ENCODE measurements at regions not wholly inside any gene's neighbourhood (a gene's known extent, or its start where the extent isn't known, plus 50 kb on each side); places are given as distances from the start of the nearest gene placed in this dataset.

- 34 to 62% (median 35%) methylated on average over 5 of the region's 5 CpGs for WGBS, 3 donors
- Histone ChIP-seq H3K4me1 (ENCODE audit: insufficient read depth) (no peaks in the 10 kb centered on the region), H3K36me3 (no peaks in the 10 kb centered on the region), H3K4me3 (no peak overlapping the region), H3K27me3 (no peaks in the 10 kb centered on the region), H3K27ac (no peak overlapping the region), H3K9me3 (no peaks in the 10 kb centered on the region)
- TF ChIP-seq POLR2A (IDR thresholded peaks at IDR 0.05) (no peak), EP300 (IDR thresholded peaks at IDR 0.05) (no peak)
- TF ChIP-seq, protein P1, sequence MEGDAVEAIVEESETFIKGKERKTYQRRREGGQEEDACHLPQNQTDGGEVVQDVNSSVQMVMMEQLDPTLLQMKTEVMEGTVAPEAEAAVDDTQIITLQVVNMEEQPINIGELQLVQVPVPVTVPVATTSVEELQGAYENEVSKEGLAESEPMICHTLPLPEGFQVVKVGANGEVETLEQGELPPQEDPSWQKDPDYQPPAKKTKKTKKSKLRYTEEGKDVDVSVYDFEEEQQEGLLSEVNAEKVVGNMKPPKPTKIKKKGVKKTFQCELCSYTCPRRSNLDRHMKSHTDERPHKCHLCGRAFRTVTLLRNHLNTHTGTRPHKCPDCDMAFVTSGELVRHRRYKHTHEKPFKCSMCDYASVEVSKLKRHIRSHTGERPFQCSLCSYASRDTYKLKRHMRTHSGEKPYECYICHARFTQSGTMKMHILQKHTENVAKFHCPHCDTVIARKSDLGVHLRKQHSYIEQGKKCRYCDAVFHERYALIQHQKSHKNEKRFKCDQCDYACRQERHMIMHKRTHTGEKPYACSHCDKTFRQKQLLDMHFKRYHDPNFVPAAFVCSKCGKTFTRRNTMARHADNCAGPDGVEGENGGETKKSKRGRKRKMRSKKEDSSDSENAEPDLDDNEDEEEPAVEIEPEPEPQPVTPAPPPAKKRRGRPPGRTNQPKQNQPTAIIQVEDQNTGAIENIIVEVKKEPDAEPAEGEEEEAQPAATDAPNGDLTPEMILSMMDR (IDR thresholded peaks at IDR 0.05), result no peak
- DNase-seq, result no peak
- intact Hi-C loops (cut with DNase I), result no loop called here
Observed at GRCh38 chr11:129265125-129265788, 73.1 kb upstream of the ARHGAP32 start.

DNA sequence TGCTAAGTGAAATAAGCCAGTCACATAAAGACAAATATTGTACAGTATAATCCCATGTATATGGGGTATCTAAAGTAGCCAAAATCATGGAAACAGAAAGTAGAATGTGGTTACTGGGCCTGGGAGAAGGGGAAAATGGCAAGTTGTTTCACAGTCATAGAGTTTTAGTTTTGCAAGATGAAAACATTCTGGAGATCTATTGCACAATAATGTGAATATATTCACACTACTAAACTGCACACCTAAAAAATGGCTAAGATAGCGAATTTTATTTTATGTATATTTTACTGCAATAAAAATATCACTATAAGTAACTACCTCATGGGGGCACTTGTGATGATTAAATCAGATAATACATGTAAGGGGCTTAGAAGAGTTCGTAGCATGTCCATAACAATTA is 72.0 kb upstream of the ARHGAP32 start:
- no peak overlapping the region for H3K27ac ChIP-seq
- TF ChIP-seq, protein P1 (IDR thresholded peaks at IDR 0.05), result no peak
- no peak for TF ChIP-seq POLR2A (IDR thresholded peaks at IDR 0.05)
- TF ChIP-seq EP300 (IDR thresholded peaks at IDR 0.05), result no peak
- intact Hi-C loops (cut with DNase I), result no loop called here
- no peaks in the 10 kb centered on the region for H3K36me3 ChIP-seq
- no peak overlapping the region for H3K4me3 ChIP-seq
- no peaks in the 10 kb centered on the region for H3K27me3 ChIP-seq
- no peak for DNase-seq
- H3K4me1 ChIP-seq (ENCODE audit: insufficient read depth), result no peaks in the 10 kb centered on the region
- WGBS, 3 donors, result 98 to 100% (median 99%) methylated on average over 2 of the region's 2 CpGs
- H3K9me3 ChIP-seq, result no peaks in the 10 kb centered on the region

DNA sequence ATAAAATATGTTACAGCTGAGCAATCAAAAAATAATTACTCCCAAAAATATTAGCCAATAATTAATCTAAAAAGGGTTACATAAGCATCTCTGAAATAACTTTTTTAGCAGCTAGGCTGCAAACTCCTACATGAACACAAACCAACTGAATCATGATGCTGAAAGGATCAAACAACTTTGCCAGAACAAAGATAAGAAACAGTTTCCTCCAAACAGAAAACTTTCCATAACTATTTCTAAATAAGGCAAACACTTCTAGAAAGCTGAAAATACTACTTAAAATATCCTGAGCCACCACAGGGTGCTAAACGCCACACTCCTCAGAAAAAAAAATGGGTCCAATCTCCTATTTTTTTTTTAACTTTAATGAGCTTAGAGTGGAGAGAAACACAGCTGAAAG is 68.6 kb upstream of the ARHGAP32 start:
- 3 to 15% (median 8%) methylated on average over 1 of the region's 1 CpG for WGBS, 3 donors
- Histone ChIP-seq H3K27me3 (no peaks in the 10 kb centered on the region), H3K4me3 (no peak overlapping the region), H3K4me1 (ENCODE audit: insufficient read depth) (no peaks in the 10 kb centered on the region), H3K27ac (no peak overlapping the region), H3K9me3 (no peaks in the 10 kb centered on the region), H3K36me3 (no peaks in the 10 kb centered on the region)
- no peak for DNase-seq
- no peak for TF ChIP-seq POLR2A (IDR thresholded peaks at IDR 0.05)
- TF ChIP-seq, protein P1 (IDR thresholded peaks at IDR 0.05), result no peak
- no peak for TF ChIP-seq EP300 (IDR thresholded peaks at IDR 0.05)
- intact Hi-C loops (cut with DNase I), result no loop called here

DNA sequence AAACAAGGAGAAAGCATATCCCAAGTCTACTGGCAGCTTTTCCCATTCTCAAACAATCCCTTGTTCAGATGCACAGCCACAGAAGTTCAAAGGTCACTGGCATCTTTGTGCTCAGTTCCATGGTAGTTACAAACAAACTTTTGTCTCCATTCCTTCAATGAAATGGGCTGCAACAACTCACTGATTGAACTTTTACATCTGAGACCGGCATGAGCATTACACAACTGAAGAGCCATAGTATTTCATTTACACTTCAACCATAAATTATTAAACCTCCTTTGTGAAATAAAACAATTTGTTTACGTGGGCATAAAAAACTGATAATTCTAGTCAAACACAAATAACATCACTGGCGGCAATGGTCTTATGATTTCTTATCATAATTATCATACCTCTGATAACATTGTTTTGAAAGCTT is 67.8 kb upstream of the ARHGAP32 start:
- intact Hi-C loops (cut with DNase I), result no loop called here
- no peak overlapping the region for H3K27ac ChIP-seq
- H3K4me1 ChIP-seq (ENCODE audit: insufficient read depth), result no peaks in the 10 kb centered on the region
- no peaks in the 10 kb centered on the region for H3K9me3 ChIP-seq
- TF ChIP-seq, protein P1 (IDR thresholded peaks at IDR 0.05), result no peak
- TF ChIP-seq EP300 (IDR thresholded peaks at IDR 0.05) (no peak), POLR2A (IDR thresholded peaks at IDR 0.05) (no peak)
- H3K27me3 ChIP-seq, result no peaks in the 10 kb centered on the region
- no peak overlapping the region for H3K4me3 ChIP-seq
- no peak for DNase-seq
- WGBS, 3 donors, result 63 to 80% (median 66%) methylated on average over 3 of the region's 3 CpGs
- H3K36me3 ChIP-seq, result no peaks in the 10 kb centered on the region

Measured in ovary (tissue), 7 donors.